Caco-2 (cell line): ENCODE measurements at regions not wholly inside any gene's neighbourhood (a gene's known extent, or its start where the extent isn't known, plus 50 kb on each side); places are given as distances from the start of the nearest gene placed in this dataset.
"Not testable (repeated sequence)": the region's sequence is repeated elsewhere in the genome, so short reads cannot be mapped to it uniquely, and the experiment has no call there.

ENCODE experiments used
- BruUV-seq: library from RNA; stranded (reverse); fragments of 400-500 nt; replicated peaks from 2 replicates; lab custom pipeline; 2021; lab: Mats Ljungman, UMichigan
- CTCF ChIA-PET: fragments of 300-600 bp; sonication (Branson Sonifier 250); formaldehyde crosslinking; loops from one replicate; lab custom pipeline; 2022; ENCODE audit warnings: antibody characterized with exemption; lab: Charles Lee
- POLR2A ChIA-PET: fragments of 300-600 bp; sonication (Branson Sonifier 250); formaldehyde crosslinking; loops from one replicate; lab custom pipeline; 2022; ENCODE audit warnings: antibody characterized with exemption; lab: Charles Lee
- DNase-seq, 2 experiments: peaks; one replicate each; pipeline versions ENCODE4 v3.0.0 to v3.0.0-alpha.2; 2020 to 2022
- H3K27me3 ChIP-seq: replicated peaks from 2 replicates; pipeline ENCODE4 v1.6.0; 2011; ENCODE audit warnings: low read length; ENCODE audit not compliant: control insufficient read depth, insufficient read depth
- H3K36me3 ChIP-seq: 2 replicates; pipeline ENCODE4 v1.5.1; 2011; ENCODE audit warnings: low read length; ENCODE audit not compliant: control insufficient read depth, insufficient read depth
- H3K4me1 ChIP-seq: fragments of 250-450 bp; sonication (Bioruptor Pico); 2 replicates; pipeline ENCODE4 v1.5.1; 2020; ENCODE audit warnings: mild to moderate bottlenecking
- H3K4me3 ChIP-seq: 2 replicates; pipeline ENCODE4 v1.5.1; 2011; ENCODE audit warnings: low read depth, mild to moderate bottlenecking, control low read depth, low read length
- H3K9me3 ChIP-seq: fragments of 250-450 bp; sonication (Bioruptor Pico); 2 replicates; pipeline ENCODE4 v1.5.1; 2020; ENCODE audit warnings: mild to moderate bottlenecking, moderate library complexity
- H3K27ac Mint-ChIP-seq: one replicate; pipeline ENCODE4 v1.8.0; 2022; ENCODE audit warnings: mixed read lengths; ENCODE audit not compliant: unreplicated experiment
- H3K27me3 Mint-ChIP-seq: one replicate; pipeline ENCODE4 v1.8.0; 2022; ENCODE audit warnings: mixed read lengths; ENCODE audit not compliant: insufficient read depth, unreplicated experiment
- H3K36me3 Mint-ChIP-seq: one replicate; pipeline ENCODE4 v1.8.0; 2022; ENCODE audit warnings: mild to moderate bottlenecking, mixed read lengths; ENCODE audit not compliant: insufficient read depth, unreplicated experiment
- H3K4me1 Mint-ChIP-seq: one replicate; pipeline ENCODE4 v1.8.0; 2022; ENCODE audit warnings: low read depth, mixed read lengths; ENCODE audit not compliant: unreplicated experiment
- H3K4me3 Mint-ChIP-seq: one replicate; pipeline ENCODE4 v1.8.0; 2022; ENCODE audit warnings: mild to moderate bottlenecking, moderate library complexity, mixed read lengths; ENCODE audit not compliant: unreplicated experiment
- H3K9me3 Mint-ChIP-seq: one replicate; pipeline ENCODE4 v1.8.0; 2022; ENCODE audit warnings: mixed read lengths; ENCODE audit not compliant: unreplicated experiment
- CTCF ChIP-seq, 2 experiments: fragments of 200-600 bp in 1 of 2; IDR thresholded peaks; 1 replicate in 1 of 2; 2 replicates in 1 of 2; pipeline versions ENCODE4 v1.5.1 to v1.8.0; 2011 to 2022; ENCODE audit warnings: antibody characterized with exemption in 1 of 2, control low read depth in 1 of 2, inconsistent platforms in 1 of 2, low read depth in 1 of 2, low read length in 1 of 2, mild to moderate bottlenecking in 1 of 2, moderate library complexity in 1 of 2; ENCODE audit not compliant: insufficient read depth in 1 of 2, severe bottlenecking in 1 of 2, unreplicated experiment in 1 of 2
- intact Hi-C: fragments of 100-400 bp; cut with micrococcal nuclease; formaldehyde crosslinking; loops from one replicate; pipeline ENCODE4 v1.10.0; 2022; ENCODE audit not compliant: unreplicated experiment

GRCh38 chr22:22377335-22377734 lies 131.2 kb downstream of the ZNF280B start:
- no peak overlapping the region for H3K4me3 Mint-ChIP-seq
- no peak overlapping the region for H3K4me3 ChIP-seq
- H3K27ac Mint-ChIP-seq, result no peak overlapping the region
- no peak for TF ChIP-seq CTCF (IDR thresholded peaks at IDR 0.05; ENCODE audit: insufficient read depth in 1 of 2, low read depth in 1 of 2, low read length in 1 of 2, severe bottlenecking in 1 of 2, unreplicated experiment in 1 of 2)
- ChIA-PET POLR2A (no interaction called here), CTCF (no interaction called here)
- no peaks in the 10 kb centered on the region for H3K9me3 Mint-ChIP-seq
- intact Hi-C loops, result no loop called here
- no TSS peak for BruUV-seq
- H3K36me3 Mint-ChIP-seq, result no peaks in the 10 kb centered on the region
- no peaks in the 10 kb centered on the region for H3K9me3 ChIP-seq
- no peak for DNase-seq
- no peaks in the 10 kb centered on the region for H3K4me1 ChIP-seq
- H3K27me3 ChIP-seq, result no peaks in the 10 kb centered on the region
- H3K27me3 Mint-ChIP-seq, result peaks cover 11% of the 10 kb centered on the region
- no peaks in the 10 kb centered on the region for H3K36me3 ChIP-seq
- H3K4me1 Mint-ChIP-seq, result no peaks in the 10 kb centered on the region

GRCh38 chr22:22378446-22379415 lies 129.8 kb downstream of the ZNF280B start:
- no peaks in the 10 kb centered on the region for H3K36me3 Mint-ChIP-seq
- peaks cover 11% of the 10 kb centered on the region for H3K27me3 Mint-ChIP-seq
- TF ChIP-seq CTCF (IDR thresholded peaks at IDR 0.05; ENCODE audit: insufficient read depth in 1 of 2, low read depth in 1 of 2, low read length in 1 of 2, severe bottlenecking in 1 of 2, unreplicated experiment in 1 of 2), result no peak
- Histone ChIP-seq H3K27me3 (no peaks in the 10 kb centered on the region), H3K9me3 (no peaks in the 10 kb centered on the region), H3K4me1 (no peaks in the 10 kb centered on the region), H3K36me3 (no peaks in the 10 kb centered on the region), H3K4me3 (no peak overlapping the region)
- H3K9me3 Mint-ChIP-seq, result no peaks in the 10 kb centered on the region
- no peak overlapping the region for H3K27ac Mint-ChIP-seq
- DNase-seq, result no peak
- ChIA-PET CTCF (interaction anchor here (1.3 kb wide), 1 partner anchor 44 kb away, joined by 3 read pairs; no protein-coding TSS in a partner anchor), POLR2A (no interaction called here)
- BruUV-seq, result no TSS peak
- no peak overlapping the region for H3K4me3 Mint-ChIP-seq
- H3K4me1 Mint-ChIP-seq, result no peaks in the 10 kb centered on the region
- intact Hi-C loops, result no loop called here

- CTCF ChIA-PET, result no interaction called here
- Histone ChIP-seq H3K36me3 (no peaks in the 10 kb centered on the region), H3K4me1 (no peaks in the 10 kb centered on the region), H3K27me3 (no peaks in the 10 kb centered on the region), H3K4me3 (no peak overlapping the region), H3K9me3 (no peaks in the 10 kb centered on the region)
- Mint-ChIP-seq H3K36me3 (no peaks in the 10 kb centered on the region), H3K4me3 (no peak overlapping the region), H3K4me1 (no peaks in the 10 kb centered on the region), H3K9me3 (no peaks in the 10 kb centered on the region), H3K27ac (no peak overlapping the region), H3K27me3 (peaks cover 11% of the 10 kb centered on the region)
- POLR2A ChIA-PET, result no interaction called here
- intact Hi-C loops, result no loop called here
- no TSS peak for BruUV-seq
- peak; percentile 17 to 46 for TF ChIP-seq CTCF (IDR thresholded peaks at IDR 0.05; ENCODE audit: insufficient read depth in 1 of 2, low read depth in 1 of 2, low read length in 1 of 2, severe bottlenecking in 1 of 2, unreplicated experiment in 1 of 2)
- peak in 1 of 2 experiments; percentile 26 for DNase-seq
Observed at GRCh38 chr22:22380098-22381030, 128.2 kb downstream of the ZNF280B start.

GRCh38 chr22:22381292-22381691 lies 127.2 kb downstream of the ZNF280B start:
- H3K9me3 ChIP-seq, intact Hi-C loops, H3K4me3 Mint-ChIP-seq, POLR2A ChIA-PET, H3K4me3 ChIP-seq, H3K27ac Mint-ChIP-seq, H3K4me1 ChIP-seq, H3K9me3 Mint-ChIP-seq, H3K36me3 Mint-ChIP-seq, DNase-seq, H3K4me1 Mint-ChIP-seq, H3K36me3 ChIP-seq, BruUV-seq, H3K27me3 ChIP-seq: not testable (repeated sequence)
- CTCF ChIA-PET, result interaction anchor here (0.7 kb wide), 1 partner anchor 487 kb away, joined by 3 read pairs; no protein-coding TSS in a partner anchor
- H3K27me3 Mint-ChIP-seq, result peaks cover 11% of the 10 kb centered on the region
